AG08396 (cell line): ENCODE measurements at regions not wholly inside any gene's neighbourhood (a gene's known extent, or its start where the extent isn't known, plus 50 kb on each side); places are given as distances from the start of the nearest gene placed in this dataset.
A peak's percentile ranks its signal among the peaks of the same experiment; 100 is the strongest.
"Not testable (repeated sequence)": the region's sequence is repeated elsewhere in the genome, so short reads cannot be mapped to it uniquely, and the experiment has no call there.

ENCODE experiments used
- DNase-seq: peaks from one replicate; pipeline ENCODE4 v3.0.0; 2012; ENCODE audit warnings: low spot score, mixed read lengths

- DNase-seq: no peak
These were observed 92.7 kb downstream of the FZD1 start for GRCh38 chr7:91356915-91357314.

DNA sequence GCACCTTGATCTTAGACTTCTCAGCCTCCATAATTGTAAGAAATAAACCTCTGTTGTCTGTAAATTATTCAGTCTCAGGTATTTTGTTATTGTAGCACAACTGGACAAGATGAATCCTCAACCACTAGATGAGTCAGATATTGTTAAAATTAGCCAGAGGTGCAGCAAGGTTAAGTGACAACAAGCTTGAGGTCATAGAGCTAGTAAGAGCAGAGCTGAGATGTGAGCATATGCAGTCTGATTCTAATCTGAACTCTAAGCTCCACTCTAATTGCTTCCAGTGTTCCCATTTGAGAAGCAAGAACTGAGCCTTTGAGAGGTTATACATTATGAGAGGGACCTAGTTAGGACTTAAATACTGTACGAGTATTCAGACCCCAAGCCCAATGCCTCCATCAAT is 93.1 kb downstream of the FZD1 start:
- DNase-seq: no peak

- DNase-seq: no peak
These were observed 93.7 kb downstream of the FZD1 start for GRCh38 chr7:91357901-91358300.

DNA sequence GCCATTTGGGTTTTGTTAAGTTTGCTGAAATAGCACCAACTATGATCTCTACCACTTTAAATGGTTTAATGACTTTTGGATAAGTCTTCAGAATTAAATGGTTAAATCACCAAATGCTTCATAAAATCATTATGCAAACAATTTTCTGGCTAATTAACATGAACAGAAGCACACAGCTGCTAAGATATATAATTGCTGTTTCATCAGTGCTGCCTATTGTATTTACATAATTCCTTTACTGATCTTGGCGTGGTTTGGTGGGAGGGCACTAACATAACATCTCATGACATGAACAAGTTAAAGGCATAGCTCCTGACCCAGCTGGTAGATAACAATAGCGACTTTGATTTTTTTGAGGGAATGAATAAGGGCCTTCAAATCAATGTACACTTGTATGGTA is 94.1 kb downstream of the FZD1 start:
- DNase-seq: no peak

GRCh38 chr7:91365097-91365496 is 100.9 kb downstream of the FZD1 start:
- DNase-seq: not testable (repeated sequence)

DNA sequence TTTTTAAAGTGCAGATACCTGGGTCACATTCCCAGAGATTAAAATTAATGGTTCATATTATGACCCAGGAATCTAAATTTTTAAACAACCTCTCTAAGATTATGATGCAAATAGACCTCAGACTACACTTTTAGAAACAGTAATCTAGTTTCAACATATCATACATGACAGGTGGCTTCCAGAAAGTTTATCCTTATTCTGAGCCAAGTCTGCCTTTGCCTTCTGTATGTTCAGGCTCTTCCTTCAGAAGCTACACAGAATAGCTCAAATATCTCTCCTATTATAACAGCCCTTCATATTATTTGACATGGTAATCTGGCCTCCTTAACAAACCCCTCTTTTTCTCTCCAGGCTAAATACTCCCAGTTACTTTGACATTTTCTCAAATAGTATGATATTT is 101.9 kb downstream of the FZD1 start:
- DNase-seq: no peak

DNA sequence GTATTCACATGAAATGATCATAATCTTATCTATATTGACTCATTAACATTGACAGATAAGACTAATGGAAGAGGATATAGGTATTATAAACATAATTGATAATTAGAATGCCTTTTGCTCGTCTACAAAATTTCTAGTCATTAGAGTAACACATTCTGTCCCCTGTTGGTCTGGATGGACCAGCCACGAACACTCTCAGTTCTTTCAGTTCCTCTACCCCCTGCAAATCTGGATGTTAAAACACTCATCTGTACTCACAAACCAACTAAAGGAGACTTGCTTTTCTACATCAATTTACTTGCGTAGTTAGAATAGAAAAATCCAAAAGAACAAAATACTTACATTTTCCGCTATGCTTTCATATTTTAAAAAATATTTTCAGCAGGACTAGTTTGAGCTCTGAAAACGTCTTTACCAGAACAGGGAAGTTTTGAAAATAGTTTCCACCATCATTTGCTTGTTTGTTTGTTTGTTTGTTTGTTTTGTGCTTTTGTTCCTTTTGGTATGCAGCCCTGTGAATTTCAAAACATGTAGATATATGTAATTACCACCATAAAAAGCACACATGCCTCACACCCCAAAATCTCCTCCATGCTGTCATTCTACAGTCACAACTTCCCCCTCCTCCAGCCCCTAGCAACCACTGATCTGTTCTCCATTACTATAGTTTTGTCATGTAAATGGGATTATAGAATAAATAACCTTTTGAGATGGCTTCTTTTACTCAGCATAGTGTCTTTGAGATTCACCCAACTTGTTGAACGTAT is 103.8 kb downstream of the FZD1 start:
- DNase-seq: no peak

- DNase-seq: no peak
These were observed 108.1 kb downstream of the FZD1 start for GRCh38 chr7:91372323-91372722.

DNA sequence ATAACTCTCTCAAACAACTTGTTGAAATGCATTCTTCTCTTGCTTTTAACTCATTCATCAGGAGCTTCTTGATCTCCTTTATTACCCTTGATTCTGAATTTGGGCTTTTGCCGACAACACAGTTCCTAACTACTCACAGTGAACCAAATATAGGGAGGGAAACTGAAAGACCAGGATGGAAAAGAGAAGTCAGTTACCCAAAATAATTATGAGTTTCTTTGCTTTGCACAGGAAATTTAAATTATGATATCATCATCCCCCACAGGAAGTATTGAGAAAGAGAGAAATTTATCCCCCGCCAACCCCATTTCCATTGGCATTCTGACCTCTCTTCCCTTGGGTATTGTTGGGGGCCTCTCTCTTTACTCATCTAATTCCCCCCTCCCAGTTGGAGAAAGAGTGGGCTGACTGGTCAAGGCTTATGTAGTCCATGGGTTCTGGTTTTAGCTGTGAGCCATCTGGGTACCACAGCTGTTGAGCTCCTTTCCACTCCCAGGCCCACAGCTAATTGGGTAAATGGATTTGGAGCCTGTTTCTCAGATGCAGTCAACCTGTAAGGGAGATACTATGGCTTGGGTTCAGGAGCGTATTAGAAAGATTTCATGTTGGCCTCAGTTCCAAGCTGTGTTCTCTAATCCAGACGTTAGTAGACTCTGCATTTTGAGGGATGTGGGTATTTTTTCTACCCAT is 109.0 kb downstream of the FZD1 start:
- no peak for DNase-seq

DNA sequence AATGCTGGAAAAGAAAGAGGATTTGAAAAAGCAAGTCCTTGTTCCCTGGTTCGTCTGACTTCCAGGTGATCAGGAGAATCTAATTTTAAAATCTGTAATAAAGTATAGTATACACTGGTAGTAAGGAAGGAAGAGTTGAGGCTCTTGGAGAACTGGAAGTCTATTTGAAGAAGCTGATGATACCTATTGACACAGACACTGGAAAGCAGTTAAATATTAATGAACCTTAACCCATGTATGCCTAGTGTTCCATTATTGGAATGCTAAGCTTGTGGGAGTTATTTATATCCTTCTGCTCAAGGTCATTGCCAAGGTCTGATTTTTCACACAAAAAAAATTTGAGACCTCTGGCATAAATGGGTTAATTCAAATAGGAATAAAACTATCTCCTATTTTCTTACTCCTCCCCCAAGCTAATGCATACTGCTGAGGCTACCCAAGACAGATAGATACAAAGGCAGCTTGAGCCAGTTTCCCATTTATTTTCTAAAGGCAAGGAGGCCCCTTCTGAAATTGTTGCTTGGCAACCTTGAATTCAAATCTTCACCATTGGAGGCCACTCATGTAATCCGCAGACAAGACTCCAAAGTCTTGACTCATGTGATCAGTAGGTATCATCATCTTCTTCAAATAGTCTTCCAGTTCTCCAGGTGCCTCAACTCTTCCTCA is 110.2 kb downstream of the FZD1 start:
- no peak for DNase-seq

DNA sequence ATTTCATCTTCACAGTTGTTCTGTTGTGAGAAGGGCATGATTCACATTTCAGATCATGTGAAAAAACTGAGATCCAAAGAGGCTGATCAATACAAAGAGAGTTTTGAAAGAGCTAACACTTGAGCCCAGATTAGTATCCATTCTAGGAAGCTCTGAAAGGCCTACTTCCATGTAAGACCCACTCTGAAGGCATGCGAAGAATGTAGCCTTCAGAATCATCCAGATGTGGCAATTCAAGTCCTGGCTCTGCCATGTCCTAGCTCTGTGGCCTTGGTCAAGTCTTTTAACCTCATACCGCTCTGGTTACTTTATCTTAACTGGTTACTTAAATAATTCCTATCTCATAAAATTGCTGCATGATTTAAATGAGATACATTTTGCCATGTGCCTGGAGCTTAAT is 111.1 kb downstream of the FZD1 start:
- no peak for DNase-seq

DNA sequence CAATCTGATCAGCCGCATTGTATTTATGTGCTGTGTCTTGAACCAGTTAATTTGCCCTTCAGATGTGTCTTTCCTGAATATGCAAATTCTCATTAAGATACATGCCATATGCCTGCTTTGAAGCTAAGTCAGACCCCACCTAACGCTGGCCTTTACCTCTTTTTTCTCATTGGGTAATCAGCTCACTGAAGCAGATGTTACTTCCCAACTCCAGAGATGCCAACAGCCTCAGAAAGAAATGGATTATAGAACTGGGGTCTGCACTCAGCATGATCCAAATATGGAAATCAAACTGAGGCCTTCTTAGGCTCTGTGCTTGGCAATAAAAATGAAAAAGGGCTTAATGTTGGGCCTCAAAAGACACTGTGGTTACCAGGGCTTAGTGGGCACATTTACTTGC is 113.9 kb downstream of the FZD1 start:
- no peak for DNase-seq

DNA sequence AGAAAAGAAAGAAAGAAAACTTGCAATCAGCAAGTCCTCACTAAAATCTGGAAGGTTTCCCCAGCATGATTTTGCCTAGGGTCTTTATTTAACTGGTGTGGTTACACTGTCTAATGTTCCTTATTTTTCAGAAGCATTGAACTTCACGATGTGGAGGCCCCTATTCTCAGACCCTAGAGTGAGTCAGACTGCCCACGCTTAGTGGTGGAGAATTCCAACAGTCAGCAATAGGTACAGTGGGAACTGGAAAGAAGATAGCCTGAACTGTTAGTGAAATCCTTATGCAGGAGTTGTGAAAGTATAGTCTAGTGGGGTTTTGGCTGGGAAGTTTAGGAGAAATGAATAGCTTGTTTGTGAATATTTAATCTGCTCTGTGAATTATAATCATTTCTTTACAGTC is 115.0 kb downstream of the FZD1 start:
- DNase-seq: no peak

- DNase-seq: no peak
These were observed 115.8 kb downstream of the FZD1 start for GRCh38 chr7:91379991-91380390.

GRCh38 chr7:91383053-91383904 is 119.0 kb downstream of the FZD1 start:
- peak; percentile 17 for DNase-seq

- no peak for DNase-seq
These were observed 119.7 kb downstream of the FZD1 start for GRCh38 chr7:91383905-91384274.

GRCh38 chr7:91394757-91395156 is 130.5 kb downstream of the FZD1 start:
- DNase-seq: not testable (repeated sequence)

GRCh38 chr7:91395313-91395712 is 131.1 kb downstream of the FZD1 start:
- DNase-seq: not testable (repeated sequence)

DNA sequence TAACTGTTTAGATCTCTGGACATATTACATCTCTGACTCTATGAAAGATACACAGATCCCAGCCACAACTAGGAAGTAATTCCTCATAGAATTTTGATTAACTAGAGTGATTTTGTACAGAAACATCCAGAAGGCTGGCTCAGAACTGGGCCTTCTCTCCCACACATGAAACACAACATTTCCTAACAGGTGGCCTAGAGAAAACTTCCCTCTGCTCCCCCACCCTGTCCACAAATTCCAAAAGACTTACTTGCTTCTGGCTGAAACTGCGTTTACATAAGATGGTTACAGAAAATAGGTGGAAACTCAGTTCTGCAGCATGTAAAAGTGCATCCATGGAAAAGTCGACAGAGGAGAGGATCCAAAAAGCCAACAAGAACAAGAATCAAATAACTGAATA is 132.9 kb downstream of the FZD1 start:
- DNase-seq: no peak

DNA sequence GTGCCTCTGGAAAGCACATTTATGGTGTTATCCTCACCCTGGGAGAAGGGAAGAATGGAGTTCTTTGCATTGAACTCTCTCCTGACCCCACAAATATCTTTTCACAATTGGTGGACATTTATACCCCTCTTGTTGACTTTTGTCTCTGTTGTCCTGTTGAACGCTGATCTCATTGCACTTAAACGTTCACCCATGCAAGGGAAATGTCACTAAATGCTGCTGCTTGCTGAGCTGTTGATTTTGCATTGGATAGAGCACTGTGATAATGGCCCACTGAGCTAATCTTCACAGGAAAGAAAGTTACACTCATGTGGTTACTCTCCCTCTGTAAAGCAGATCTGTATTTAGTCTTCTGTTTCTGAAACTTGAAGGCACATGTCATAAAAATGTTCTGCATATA is 133.4 kb downstream of the FZD1 start:
- DNase-seq: no peak

DNA sequence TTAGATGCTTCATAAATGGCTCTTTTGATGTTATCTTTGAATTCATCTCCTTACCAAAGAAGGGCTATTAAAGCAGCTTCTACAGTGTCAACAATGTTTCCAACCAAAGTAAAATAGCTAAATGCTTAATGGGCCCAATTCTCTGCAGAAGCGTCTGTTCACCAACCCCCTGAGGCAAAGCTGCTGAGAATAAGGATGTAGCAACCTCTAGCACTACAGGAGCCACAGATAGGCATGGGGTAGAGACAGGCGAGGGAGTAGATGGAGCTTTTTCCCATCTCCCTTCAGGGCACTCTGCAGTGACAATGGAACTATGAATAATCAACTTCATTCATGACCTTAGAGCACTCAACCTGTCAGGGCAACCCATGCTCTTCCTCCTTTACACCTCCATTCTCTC is 134.1 kb downstream of the FZD1 start:
- no peak for DNase-seq

DNA sequence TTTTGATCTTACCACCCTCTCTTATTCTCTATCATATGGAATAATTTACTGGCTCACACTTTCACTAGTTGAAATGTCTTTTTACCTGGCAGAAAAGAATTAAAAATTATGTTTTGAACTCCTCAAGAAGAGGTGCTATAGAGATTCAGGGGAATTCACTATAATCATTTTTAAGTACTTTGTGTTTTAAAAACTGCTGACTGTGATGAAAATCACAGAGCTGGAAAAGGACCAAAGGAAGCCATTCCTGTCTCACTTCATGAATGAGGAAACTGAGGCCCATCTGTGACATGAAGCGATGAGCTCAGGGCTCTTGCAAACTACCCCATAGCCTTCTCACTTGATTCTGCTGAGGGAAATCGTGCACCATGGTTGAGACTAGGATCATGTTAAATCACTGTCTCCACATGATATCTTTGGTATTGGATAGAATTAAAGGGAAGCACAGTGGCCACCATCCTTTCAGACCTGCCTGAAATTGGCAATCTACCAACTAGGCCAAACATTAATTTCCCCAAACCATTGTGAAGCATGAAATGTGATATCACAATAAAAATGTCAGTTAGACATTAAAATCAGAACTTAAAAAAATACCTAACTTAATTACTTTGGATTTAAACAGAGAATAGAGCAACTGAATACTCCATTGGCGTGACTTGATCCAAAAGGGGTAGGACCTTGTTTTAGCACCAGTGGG is 141.0 kb downstream of the FZD1 start:
- DNase-seq: no peak
